ENCODE measurements at regions not wholly inside any gene's neighbourhood (a gene's known extent, or its start where the extent isn't known, plus 50 kb on each side); places are given as distances from the start of the nearest gene placed in this dataset.

GRCh38 chr5:23649594-23649993 is 142.2 kb downstream of the PRDM9 start:
- TF ChIP-seq POLR2AphosphoS5 (IDR thresholded peaks at IDR 0.05) = no peak
- no peak for TF ChIP-seq EP300 (IDR thresholded peaks at IDR 0.05)
- TF ChIP-seq POLR2A (IDR thresholded peaks at IDR 0.05) = no peak
- TF ChIP-seq CTCF (IDR thresholded peaks at IDR 0.05) = no peak
- Histone ChIP-seq H3K4me1 (no peaks in the 10 kb centered on the region), H3K4me3 (no peak overlapping the region), H3K27ac (no peak overlapping the region), H3K9me3 (peaks cover 0 to 4% (median 0%) of the 10 kb centered on the region in 4 donors), H3K27me3 (no peaks in the 10 kb centered on the region), H3K36me3 (no peaks in the 10 kb centered on the region)
- ATAC-seq (ENCODE audit: low FRiP score in 2 of 2) (no peak), DNase-seq (no peak)
- 81 to 85% methylated on average over 4 of the region's 4 CpGs for WGBS, 2 donors

DNA sequence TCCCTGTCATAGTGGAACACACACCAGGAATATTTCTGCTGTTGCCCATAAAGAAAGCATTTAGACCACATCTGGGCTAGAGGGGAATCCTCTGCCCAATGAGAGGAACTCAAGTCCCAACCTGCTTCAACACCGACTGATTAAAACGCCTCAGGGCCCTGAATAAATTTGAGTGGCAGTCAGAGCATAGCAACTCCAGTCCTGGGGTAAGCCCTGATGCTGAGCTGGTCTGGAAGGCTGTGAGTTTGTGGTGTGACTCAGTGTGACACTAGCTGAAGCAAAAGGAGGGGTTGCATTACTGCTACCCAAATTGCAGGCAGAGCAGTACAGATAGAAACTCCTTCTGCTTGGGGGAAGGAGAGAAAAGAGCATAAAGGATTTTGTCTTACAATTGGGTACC is 148.3 kb downstream of the PRDM9 start:
- WGBS, 2 donors = 94% methylated on average over 2 of the region's 2 CpGs
- H3K4me1 ChIP-seq = no peaks in the 10 kb centered on the region
- DNase-seq = no peak
- H3K4me3 ChIP-seq = no peak overlapping the region
- H3K36me3 ChIP-seq = no peaks in the 10 kb centered on the region
- H3K9me3 ChIP-seq = no peaks in the 10 kb centered on the region
- TF ChIP-seq CTCF (IDR thresholded peaks at IDR 0.05) (no peak), POLR2A (IDR thresholded peaks at IDR 0.05) (no peak), EP300 (IDR thresholded peaks at IDR 0.05) (no peak), POLR2AphosphoS5 (IDR thresholded peaks at IDR 0.05) (no peak)
- no peak overlapping the region for H3K27ac ChIP-seq
- no peaks in the 10 kb centered on the region for H3K27me3 ChIP-seq
- no peak for ATAC-seq (ENCODE audit: low FRiP score in 2 of 2)

DNA sequence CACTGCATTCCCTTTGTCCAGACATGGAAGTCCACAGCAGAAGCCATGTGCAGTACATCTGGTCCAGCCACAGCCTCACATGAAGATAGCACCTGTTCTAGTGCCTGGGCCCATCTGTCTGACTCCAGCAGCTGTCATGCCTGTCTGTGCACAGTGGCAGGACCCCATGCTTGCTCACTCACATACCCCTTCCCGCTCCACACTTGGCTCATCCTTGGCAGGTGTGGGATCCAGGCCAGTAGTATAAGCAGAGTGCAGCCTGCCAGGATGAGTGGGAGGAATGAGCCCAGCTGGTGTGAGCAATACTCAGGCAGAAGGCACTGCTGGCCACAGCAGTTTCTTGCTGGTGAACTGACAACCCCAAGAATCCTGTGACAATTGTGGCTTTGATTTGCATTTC is 168.0 kb downstream of the PRDM9 start:
- Histone ChIP-seq H3K27ac (no peak overlapping the region), H3K4me1 (no peaks in the 10 kb centered on the region), H3K36me3 (no peaks in the 10 kb centered on the region), H3K27me3 (no peaks in the 10 kb centered on the region), H3K4me3 (no peak overlapping the region), H3K9me3 (peaks cover 0 to 18% (median 0%) of the 10 kb centered on the region in 4 donors)
- TF ChIP-seq EP300 (IDR thresholded peaks at IDR 0.05) (no peak), POLR2A (IDR thresholded peaks at IDR 0.05) (no peak)
- DNase-seq (no peak), ATAC-seq (ENCODE audit: low FRiP score in 2 of 2) (peak in 1 of 2 donors; percentile 51)
- WGBS, 2 donors = 92 to 100% methylated on average over 1 of the region's 1 CpG

GRCh38 chr5:23677996-23678395 is 170.6 kb downstream of the PRDM9 start:
- Histone ChIP-seq H3K4me1 (no peaks in the 10 kb centered on the region), H3K36me3 (no peaks in the 10 kb centered on the region), H3K27ac (no peak overlapping the region), H3K9me3 (peaks cover 0 to 18% (median 0%) of the 10 kb centered on the region in 4 donors), H3K4me3 (no peak overlapping the region), H3K27me3 (no peaks in the 10 kb centered on the region)
- WGBS, 2 donors = 78% methylated on average over 1 of the region's 1 CpG
- TF ChIP-seq EP300 (IDR thresholded peaks at IDR 0.05) = no peak
- DNase-seq = no peak
- no peak for ATAC-seq (ENCODE audit: low FRiP score in 2 of 2)

GRCh38 chr5:23684103-23684502 is 176.7 kb downstream of the PRDM9 start:
- Histone ChIP-seq H3K9me3 (no peaks in the 10 kb centered on the region), H3K4me1 (no peaks in the 10 kb centered on the region), H3K27ac (no peak overlapping the region), H3K4me3 (no peak overlapping the region), H3K36me3 (no peaks in the 10 kb centered on the region), H3K27me3 (no peaks in the 10 kb centered on the region)
- WGBS, 2 donors = 23 to 40% methylated on average over 2 of the region's 2 CpGs
- TF ChIP-seq CTCF (IDR thresholded peaks at IDR 0.05) (no peak), POLR2A (IDR thresholded peaks at IDR 0.05) (no peak), EP300 (IDR thresholded peaks at IDR 0.05) (no peak), POLR2AphosphoS5 (IDR thresholded peaks at IDR 0.05) (no peak)
- no peak for DNase-seq
- ATAC-seq (ENCODE audit: low FRiP score in 2 of 2) = no peak

DNA sequence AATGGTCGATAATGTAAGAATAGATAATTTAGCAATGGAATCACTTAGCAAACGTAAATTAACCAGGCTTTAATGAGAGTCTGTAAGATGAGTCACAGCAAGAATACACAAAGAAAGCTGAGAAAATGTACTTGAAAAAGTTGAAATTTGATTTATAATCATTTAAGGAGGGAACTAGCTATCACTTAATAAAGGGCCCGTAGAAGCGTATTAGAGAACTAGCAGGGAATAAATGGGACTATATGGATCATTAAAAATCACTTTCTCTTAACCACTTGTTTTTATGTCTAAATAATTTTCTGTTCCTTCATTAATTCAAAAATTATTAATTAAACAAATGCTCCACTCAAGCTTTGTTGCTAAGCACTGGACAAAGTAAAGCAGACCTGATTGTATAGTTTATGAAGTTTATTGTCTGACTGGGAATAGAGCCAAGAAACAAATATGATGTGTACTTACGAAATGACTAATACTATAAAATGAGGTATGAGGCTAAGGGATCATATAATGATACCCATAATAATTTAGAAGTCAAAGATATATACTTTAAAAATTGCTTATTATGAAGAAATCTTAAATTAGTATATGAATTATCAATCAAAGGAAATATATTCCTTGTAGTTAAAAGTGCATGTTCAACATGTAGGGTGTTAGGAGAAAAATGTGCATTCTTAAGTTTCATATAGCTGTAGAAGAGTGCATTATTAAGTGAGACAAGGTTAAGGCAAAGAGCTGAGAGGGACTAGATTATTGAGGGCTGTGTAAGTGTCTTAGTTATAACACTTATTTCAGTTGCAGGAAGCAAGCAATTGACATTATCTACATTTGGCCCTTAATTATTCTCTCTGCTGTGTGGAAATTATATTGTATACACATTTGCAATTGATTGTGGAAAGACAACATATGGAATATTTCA is 196.8 kb downstream of the PRDM9 start:
- Histone ChIP-seq H3K4me3 (no peak overlapping the region), H3K36me3 (no peaks in the 10 kb centered on the region), H3K4me1 (no peaks in the 10 kb centered on the region), H3K9me3 (no peaks in the 10 kb centered on the region), H3K27ac (no peak overlapping the region), H3K27me3 (no peaks in the 10 kb centered on the region)
- ATAC-seq (ENCODE audit: low FRiP score in 2 of 2) (no peak), DNase-seq (no peak)
- no peak for TF ChIP-seq EP300 (IDR thresholded peaks at IDR 0.05)
- no peak for TF ChIP-seq POLR2A (IDR thresholded peaks at IDR 0.05)
- TF ChIP-seq POLR2AphosphoS5 (IDR thresholded peaks at IDR 0.05) = no peak
- TF ChIP-seq CTCF (IDR thresholded peaks at IDR 0.05) = no peak
- WGBS, 2 donors = 48 to 64% methylated on average over 5 of the region's 5 CpGs

Measured in upper lobe of left lung (tissue), 6 donors.